NOMO-1 (cell line): ENCODE measurements at regions not wholly inside any gene's neighbourhood (a gene's known extent, or its start where the extent isn't known, plus 50 kb on each side); places are given as distances from the start of the nearest gene placed in this dataset.
"Not testable (repeated sequence)": the region's sequence is repeated elsewhere in the genome, so short reads cannot be mapped to it uniquely, and the experiment has no call there.

Experiments
- DNase-seq, 2 experiments: peaks; one replicate each; lab custom pipeline; 2025; ENCODE audit not compliant: unreplicated experiment in 2 of 2; lab: John Stamatoyannopoulos, UW

GRCh38 chr9:135305546-135306180, 173.9 kb upstream of the PPP1R26 start:
- DNase-seq: no peak

- DNase-seq: no peak
These were observed 172.9 kb upstream of the PPP1R26 start for GRCh38 chr9:135306699-135307098.

- no peak for DNase-seq
These were observed 172.3 kb upstream of the PPP1R26 start for GRCh38 chr9:135307300-135307699.

GRCh38 chr9:135307919-135308318, 171.7 kb upstream of the PPP1R26 start:
- DNase-seq: not testable (repeated sequence)

GRCh38 chr9:135308821-135309762, 170.5 kb upstream of the PPP1R26 start:
- DNase-seq: no peak

GRCh38 chr9:135309763-135310125, 169.8 kb upstream of the PPP1R26 start:
- no peak for DNase-seq

GRCh38 chr9:135310134-135310533, 169.4 kb upstream of the PPP1R26 start:
- DNase-seq: no peak

- DNase-seq: no peak
These were observed 164.0 kb upstream of the PPP1R26 start for GRCh38 chr9:135315572-135315971.

- DNase-seq: no peak
These were observed 159.3 kb upstream of the PPP1R26 start for GRCh38 chr9:135320331-135320730.

- DNase-seq: no peak
These were observed 158.6 kb upstream of the PPP1R26 start for GRCh38 chr9:135320943-135321342.

- DNase-seq: no peak
These were observed 158.0 kb upstream of the PPP1R26 start for GRCh38 chr9:135321580-135321979.

- DNase-seq: no peak
These were observed 155.3 kb upstream of the PPP1R26 start for GRCh38 chr9:135324329-135324728.

GRCh38 chr9:135326141-135326540, 153.4 kb upstream of the PPP1R26 start:
- no peak for DNase-seq

- DNase-seq: no peak
These were observed 152.9 kb upstream of the PPP1R26 start for GRCh38 chr9:135326633-135327152.

- no peak for DNase-seq
These were observed 150.8 kb upstream of the PPP1R26 start for GRCh38 chr9:135328485-135329417.

- no peak for DNase-seq
These were observed 149.8 kb upstream of the PPP1R26 start for GRCh38 chr9:135329571-135330306.

GRCh38 chr9:135330307-135330631, 149.3 kb upstream of the PPP1R26 start:
- no peak for DNase-seq

GRCh38 chr9:135330685-135331590, 148.6 kb upstream of the PPP1R26 start:
- DNase-seq: no peak

- DNase-seq: no peak
These were observed 147.1 kb upstream of the PPP1R26 start for GRCh38 chr9:135332516-135332915.
